ENCODE measurements at regions not wholly inside any gene's neighbourhood (a gene's known extent, or its start where the extent isn't known, plus 50 kb on each side); places are given as distances from the start of the nearest gene placed in this dataset.

- peak; percentile 97 for TF ChIP-seq CTCF (conservative IDR thresholded peaks at IDR 0.05; ENCODE audit: control insufficient read depth, insufficient read depth, low read depth, low read length)
- peak; percentile 93 for DNase-seq (ENCODE audit: low read depth)
- no peak overlapping the region for H3K4me3 ChIP-seq (ENCODE audit: control insufficient read depth, low read depth, low read length)
These were observed 169.9 kb upstream of the AADAT start for GRCh38 chr4:170259631-170260153.

GRCh38 chr4:170256807-170257206 is 167.1 kb upstream of the AADAT start:
- H3K4me3 ChIP-seq (ENCODE audit: control insufficient read depth, low read depth, low read length), result no peak overlapping the region
- no peak for DNase-seq (ENCODE audit: low read depth)
- TF ChIP-seq CTCF (conservative IDR thresholded peaks at IDR 0.05; ENCODE audit: control insufficient read depth, insufficient read depth, low read depth, low read length), result no peak

DNA sequence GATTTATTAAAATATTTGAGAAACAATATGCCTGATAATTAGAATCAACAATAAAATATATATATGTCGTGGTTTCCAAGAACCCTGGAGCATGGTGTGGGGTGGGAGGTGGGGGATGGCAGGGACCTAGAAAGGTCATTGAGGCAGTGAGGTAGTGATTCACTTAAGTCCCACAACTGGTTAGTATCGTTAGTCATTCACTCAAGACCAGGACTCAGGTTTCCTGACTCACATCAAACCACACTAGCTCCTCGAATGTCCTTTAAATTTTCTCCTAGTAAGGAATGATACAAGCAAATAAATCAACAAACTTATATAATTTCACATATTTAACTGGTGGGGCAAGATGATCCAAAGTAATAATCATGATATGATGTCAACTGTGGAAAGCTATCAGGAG is 158.8 kb upstream of the AADAT start:
- peak; percentile 33 for DNase-seq (ENCODE audit: low read depth)
- TF ChIP-seq CTCF (conservative IDR thresholded peaks at IDR 0.05; ENCODE audit: control insufficient read depth, insufficient read depth, low read depth, low read length), result no peak
- no peak overlapping the region for H3K4me3 ChIP-seq (ENCODE audit: control insufficient read depth, low read depth, low read length)

DNA sequence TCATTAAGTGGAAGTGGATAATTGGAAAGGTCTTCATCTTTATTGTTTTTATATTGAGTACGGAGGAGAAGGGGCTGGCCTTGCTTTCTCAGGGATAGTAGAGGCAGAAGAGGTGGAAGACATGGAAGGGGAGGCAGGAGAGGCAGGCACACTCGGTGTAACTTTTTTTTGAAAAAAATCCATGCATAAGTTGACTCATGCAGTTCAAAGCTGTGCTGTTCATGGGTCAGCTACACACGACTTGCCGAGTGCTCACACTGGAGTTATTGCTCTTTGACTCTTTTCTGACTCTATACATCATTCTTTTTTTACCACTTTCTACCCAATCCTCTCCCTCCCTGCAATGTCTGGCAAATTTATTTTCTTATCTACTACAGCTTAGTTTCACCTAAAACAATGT is 158.3 kb upstream of the AADAT start:
- TF ChIP-seq CTCF (conservative IDR thresholded peaks at IDR 0.05; ENCODE audit: control insufficient read depth, insufficient read depth, low read depth, low read length), result no peak
- DNase-seq (ENCODE audit: low read depth), result peak; percentile 6
- no peak overlapping the region for H3K4me3 ChIP-seq (ENCODE audit: control insufficient read depth, low read depth, low read length)

DNA sequence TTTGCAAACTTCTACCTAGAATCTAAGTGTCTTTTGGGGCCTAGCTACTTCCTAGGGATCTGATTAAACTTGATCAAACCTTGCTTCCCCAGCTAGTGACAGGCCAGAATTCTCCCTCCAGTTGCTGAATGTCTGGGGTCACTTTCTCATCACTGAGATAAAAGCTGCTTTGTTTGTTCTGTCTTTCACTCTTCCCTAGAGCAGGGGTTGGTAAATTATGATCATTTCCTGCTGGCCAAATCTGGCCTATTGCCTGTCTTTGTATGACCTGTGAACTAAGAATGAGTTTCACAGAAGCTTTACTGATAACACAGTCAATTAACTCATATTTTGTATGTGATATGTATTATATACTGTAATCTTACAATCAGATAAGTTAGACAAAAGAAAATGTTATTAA is 157.8 kb upstream of the AADAT start:
- H3K4me3 ChIP-seq (ENCODE audit: control insufficient read depth, low read depth, low read length), result no peak overlapping the region
- no peak for TF ChIP-seq CTCF (conservative IDR thresholded peaks at IDR 0.05; ENCODE audit: control insufficient read depth, insufficient read depth, low read depth, low read length)
- no peak for DNase-seq (ENCODE audit: low read depth)

GRCh38 chr4:170243662-170244288 is 154.0 kb upstream of the AADAT start:
- H3K4me3 ChIP-seq (ENCODE audit: control insufficient read depth, low read depth, low read length), result no peak overlapping the region
- no peak for DNase-seq (ENCODE audit: low read depth)
- no peak for TF ChIP-seq CTCF (conservative IDR thresholded peaks at IDR 0.05; ENCODE audit: control insufficient read depth, insufficient read depth, low read depth, low read length)
